ENCODE measurements at regions not wholly inside any gene's neighbourhood (a gene's known extent, or its start where the extent isn't known, plus 50 kb on each side); places are given as distances from the start of the nearest gene placed in this dataset.
"Not testable (repeated sequence)": the region's sequence is repeated elsewhere in the genome, so short reads cannot be mapped to it uniquely, and the experiment has no call there.

- not testable (repeated sequence) for TF ChIP-seq POLR2A, POLR2AphosphoS5 (IDR thresholded peaks at IDR 0.05)
Observed at GRCh38 chr7:83716923-83717322, 68.0 kb upstream of the SEMA3E start.

Measured in stomach (tissue), 4 donors.